Upper lobe of left lung (tissue), 4 donors: ENCODE measurements at regions not wholly inside any gene's neighbourhood (a gene's known extent, or its start where the extent isn't known, plus 50 kb on each side); places are given as distances from the start of the nearest gene placed in this dataset.

Experiments used
- CTCF ChIP-seq, 6 experiments: fragments of 450-650 bp in 4 of 6; fragments of 200-600 bp in 2 of 6; sonication (generic) in 2 of 6; IDR thresholded peaks; one replicate each; pipeline ENCODE4 v1.5.1; 2016 to 2019; ENCODE audit warnings: antibody characterized with exemption in 6 of 6
- EP300 ChIP-seq, 4 donors: sonication (generic); formaldehyde crosslinking; IDR thresholded peaks; one replicate each; pipeline ENCODE4 v1.5.1; 2017; ENCODE audit warnings: antibody characterized with exemption in 4 of 4, control low read depth in 2 of 4
- POLR2A ChIP-seq, 4 donors: fragments of 450-650 bp; IDR thresholded peaks; one replicate each; pipeline ENCODE4 v1.5.1; 2016 to 2017; ENCODE audit warnings: antibody characterized with exemption in 4 of 4, mild to moderate bottlenecking in 2 of 4

GRCh38 chr13:109644069-109644750 is 142.2 kb downstream of the IRS2 start:
- TF ChIP-seq CTCF (IDR thresholded peaks at IDR 0.05) = no peak
- TF ChIP-seq EP300 (IDR thresholded peaks at IDR 0.05) = no peak
- TF ChIP-seq POLR2A (IDR thresholded peaks at IDR 0.05) = no peak
